Trophoblast cell (in vitro differentiated cells and primary cell): ENCODE measurements at regions not wholly inside any gene's neighbourhood (a gene's known extent, or its start where the extent isn't known, plus 50 kb on each side); places are given as distances from the start of the nearest gene placed in this dataset.
"Not testable (repeated sequence)": the region's sequence is repeated elsewhere in the genome, so short reads cannot be mapped to it uniquely, and the experiment has no call there.

ENCODE experiments used
- DNase-seq, 2 donors: peaks; one replicate each; pipeline ENCODE4 v3.0.0-alpha.2; 2016
- H2AFZ ChIP-seq: 2 replicates; pipeline ENCODE4 v1.6.1; 2013; ENCODE audit warnings: low read length, moderate library complexity, mild to moderate bottlenecking; ENCODE audit not compliant: insufficient read depth, poor library complexity
- H2AK5ac ChIP-seq: 2 replicates; pipeline ENCODE4 v1.6.1; 2013; ENCODE audit warnings: mild to moderate bottlenecking, low read length
- H2BK120ac ChIP-seq: 2 replicates; pipeline ENCODE4 v1.6.1; 2013; ENCODE audit warnings: low read length, mild to moderate bottlenecking, moderate library complexity; ENCODE audit not compliant: insufficient read depth, poor library complexity
- H2BK12ac ChIP-seq: 2 replicates; pipeline ENCODE4 v1.6.1; 2013; ENCODE audit warnings: mild to moderate bottlenecking, low read length, moderate library complexity
- H2BK5ac ChIP-seq: 2 replicates; pipeline ENCODE4 v1.6.1; 2013; ENCODE audit warnings: low read length, low read depth, moderate library complexity, mild to moderate bottlenecking; ENCODE audit not compliant: poor library complexity
- H3K14ac ChIP-seq: 2 replicates; pipeline ENCODE4 v1.6.1; 2013; ENCODE audit warnings: mild to moderate bottlenecking, low read length
- H3K18ac ChIP-seq: 2 replicates; pipeline ENCODE4 v1.6.1; 2013; ENCODE audit warnings: mild to moderate bottlenecking, low read length
- H3K23ac ChIP-seq: 2 replicates; pipeline ENCODE4 v1.6.1; 2013; ENCODE audit warnings: low read length
- H3K27ac ChIP-seq: 2 replicates; pipeline ENCODE4 v1.5.1; 2013; ENCODE audit warnings: low read depth, mild to moderate bottlenecking, inconsistent platforms, low read length, moderate library complexity
- H3K27me3 ChIP-seq: 2 replicates; pipeline ENCODE4 v1.6.1; 2013; ENCODE audit warnings: inconsistent platforms, mild to moderate bottlenecking, low read length, moderate library complexity; ENCODE audit not compliant: insufficient read depth
- H3K36me3 ChIP-seq, 2 experiments: 1 replicate in 1 of 2; 2 replicates in 1 of 2; pipeline ENCODE4 v1.6.1; 2013; ENCODE audit warnings: low read length in 2 of 2, mild to moderate bottlenecking in 2 of 2, moderate library complexity in 1 of 2; ENCODE audit not compliant: insufficient read depth in 2 of 2, control insufficient read depth in 1 of 2
- H3K4ac ChIP-seq: 2 replicates; pipeline ENCODE4 v1.6.1; 2013; ENCODE audit warnings: low read depth, mild to moderate bottlenecking, low read length, moderate library complexity
- H3K4me1 ChIP-seq, 2 experiments: 1 replicate in 1 of 2; 2 replicates in 1 of 2; pipeline ENCODE4 v1.6.1; 2013; ENCODE audit warnings: low read length in 2 of 2, mild to moderate bottlenecking in 2 of 2, moderate library complexity in 1 of 2; ENCODE audit not compliant: insufficient read depth in 2 of 2, control insufficient read depth in 1 of 2
- H3K4me2 ChIP-seq: 2 replicates; pipeline ENCODE4 v1.6.1; 2013; ENCODE audit warnings: inconsistent platforms, mild to moderate bottlenecking, low read length, moderate library complexity
- H3K4me3 ChIP-seq: 2 replicates; pipeline ENCODE4 v1.5.1; 2013; ENCODE audit warnings: mild to moderate bottlenecking, low read depth, low read length, inconsistent platforms
- H3K79me1 ChIP-seq: one replicate; pipeline ENCODE4 v1.6.1; 2013; ENCODE audit warnings: low read length
- H3K79me2 ChIP-seq: 2 replicates; pipeline ENCODE4 v1.6.1; 2013; ENCODE audit warnings: low read length, mild to moderate bottlenecking; ENCODE audit not compliant: control insufficient read depth, insufficient read depth, poor library complexity
- H3K9ac ChIP-seq: 2 replicates; pipeline ENCODE4 v1.6.1; 2013; ENCODE audit warnings: mild to moderate bottlenecking, low read length
- H3K9me3 ChIP-seq: 2 replicates; pipeline ENCODE4 v1.6.1; 2013; ENCODE audit warnings: low read depth, mild to moderate bottlenecking, control low read depth, inconsistent platforms, low read length; ENCODE audit not compliant: insufficient read depth
- H4K12ac ChIP-seq: 2 replicates; pipeline ENCODE4 v1.6.1; 2013; ENCODE audit warnings: low read depth, mild to moderate bottlenecking, low read length, moderate library complexity
- H4K8ac ChIP-seq: 2 replicates; pipeline ENCODE4 v1.6.1; 2013; ENCODE audit warnings: low read depth, mild to moderate bottlenecking, low read length, moderate library complexity
- H4K91ac ChIP-seq: one replicate; pipeline ENCODE4 v1.6.1; 2013; ENCODE audit warnings: low read depth, mild to moderate bottlenecking, low read length, moderate library complexity
- WGBS: extraction: QIAGEN DNeasy Blood & Tissue Kit; methylation state at CpG from one replicate; pipeline ENCODE4 v1.1.7; 2013; ENCODE audit warnings: missing lambda C conversion rate; ENCODE audit not compliant: insufficient read length, insufficient coverage; ENCODE audit errors: extremely low coverage; 5-methylcytosine and 5-hydroxymethylcytosine counted together

DNA sequence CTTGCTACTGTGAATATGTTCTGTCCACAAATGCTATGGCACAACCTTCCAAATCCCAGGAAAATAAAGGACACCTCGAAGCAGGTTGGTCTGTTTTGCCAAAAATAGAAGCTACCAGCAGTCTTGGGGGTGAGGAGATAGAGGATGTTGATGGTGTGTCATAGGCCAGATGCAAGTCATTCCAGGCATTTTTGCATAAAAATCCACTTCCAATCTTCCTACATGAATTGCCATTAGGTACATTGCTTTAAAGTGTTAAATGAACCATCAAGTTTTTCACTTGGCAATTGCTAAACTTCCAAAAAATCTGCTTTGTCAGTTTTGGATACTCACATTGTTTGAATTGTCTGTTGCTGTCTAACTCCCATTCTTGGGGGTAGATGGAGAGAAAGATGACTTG lies 295.4 kb downstream of the MYCN start:
- no peak overlapping the region for H3K4me2 ChIP-seq
- H4K91ac ChIP-seq = peak overlapping the region; percentile 57
- H3K79me2 ChIP-seq = no peaks in the 10 kb centered on the region
- H2BK12ac ChIP-seq = no peak overlapping the region
- no peak overlapping the region for H3K23ac ChIP-seq
- no peak overlapping the region for H3K4ac ChIP-seq
- no peak overlapping the region for H2AFZ ChIP-seq
- no peak overlapping the region for H3K27ac ChIP-seq
- peak in 1 of 2 donors; percentile 42 for DNase-seq
- no peak overlapping the region for H3K9ac ChIP-seq
- peaks cover 9 to 12% of the 10 kb centered on the region in 2 experiments for H3K4me1 ChIP-seq
- no peak overlapping the region for H4K8ac ChIP-seq
- no peaks in the 10 kb centered on the region for H3K36me3 ChIP-seq
- no peaks in the 10 kb centered on the region for H3K9me3 ChIP-seq
- no peaks in the 10 kb centered on the region for H3K27me3 ChIP-seq
- no peak overlapping the region for H4K12ac ChIP-seq
- no peaks in the 10 kb centered on the region for H3K79me1 ChIP-seq
- WGBS = no CpG with 5 or more reads among the region's 1 CpG
- H3K14ac ChIP-seq = no peak overlapping the region
- H2BK5ac ChIP-seq = no peak overlapping the region
- no peak overlapping the region for H3K18ac ChIP-seq
- no peak overlapping the region for H2AK5ac ChIP-seq
- H2BK120ac ChIP-seq = no peak overlapping the region
- H3K4me3 ChIP-seq = no peak overlapping the region

DNA sequence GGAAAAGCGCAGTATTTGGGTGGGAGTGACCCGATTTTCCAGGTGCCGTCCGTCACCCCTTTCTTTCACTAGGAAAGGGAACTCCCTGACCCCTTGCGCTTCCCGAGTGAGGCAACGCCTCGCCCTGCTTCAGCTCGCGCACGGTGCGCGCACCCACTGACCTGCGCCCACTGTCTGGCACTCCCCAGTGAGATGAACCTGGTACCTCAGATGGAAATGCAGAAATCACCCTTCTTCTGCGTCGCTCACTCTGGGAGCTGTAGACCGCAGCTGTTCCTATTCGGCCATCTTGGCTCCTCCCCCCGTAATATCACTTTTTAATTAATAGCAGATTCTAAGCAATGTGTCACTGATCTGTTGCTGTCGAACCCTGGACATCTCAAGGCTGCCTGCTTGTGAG lies 294.9 kb downstream of the MYCN start:
- not testable (repeated sequence) for H2BK5ac ChIP-seq, DNase-seq, H2AK5ac ChIP-seq, H3K79me2 ChIP-seq, H3K4ac ChIP-seq, H3K14ac ChIP-seq, H4K12ac ChIP-seq, H3K79me1 ChIP-seq, H3K27me3 ChIP-seq, H3K4me1 ChIP-seq, H3K23ac ChIP-seq, H3K36me3 ChIP-seq, H4K8ac ChIP-seq, H2BK120ac ChIP-seq, H2AFZ ChIP-seq, H3K27ac ChIP-seq, H3K9me3 ChIP-seq, H3K9ac ChIP-seq, H3K4me3 ChIP-seq, H3K4me2 ChIP-seq, H3K18ac ChIP-seq
- H4K91ac ChIP-seq = peak overlapping the region; percentile 57
- peak overlapping the region; percentile 20 for H2BK12ac ChIP-seq
- WGBS = no CpG with 5 or more reads among the region's 20 CpGs

DNA sequence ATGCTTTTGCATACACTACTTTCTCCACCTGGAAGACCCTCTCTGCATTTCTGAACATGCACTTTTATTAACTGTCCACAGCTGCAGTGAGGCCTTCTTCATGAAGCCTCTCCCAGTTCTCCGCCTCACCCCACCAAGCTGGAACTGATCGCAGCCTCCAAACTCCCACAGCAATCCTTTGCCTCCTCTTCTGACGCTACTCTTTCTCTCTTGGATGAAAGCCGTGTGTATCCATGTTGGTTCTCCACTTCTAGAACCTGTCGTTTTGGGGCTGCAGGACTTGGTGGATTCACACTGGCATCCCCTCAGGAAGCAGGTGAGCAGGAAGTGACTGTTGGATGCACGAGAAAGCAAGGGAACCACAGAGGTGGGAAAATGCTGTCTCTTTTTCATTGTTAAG lies 288.6 kb downstream of the MYCN start:
- Histone ChIP-seq H3K4me1 (peaks cover 3 to 5% of the 10 kb centered on the region in 2 experiments), H3K9ac (no peak overlapping the region), H2AFZ (no peak overlapping the region), H3K4ac (no peak overlapping the region), H3K27me3 (no peaks in the 10 kb centered on the region), H4K8ac (no peak overlapping the region), H4K12ac (no peak overlapping the region), H2BK5ac (no peak overlapping the region), H2AK5ac (no peak overlapping the region), H2BK120ac (no peak overlapping the region), H3K36me3 (no peaks in the 10 kb centered on the region), H2BK12ac (no peak overlapping the region), H3K27ac (no peak overlapping the region), H3K79me2 (no peaks in the 10 kb centered on the region), H3K4me2 (no peak overlapping the region), H3K79me1 (no peaks in the 10 kb centered on the region), H3K23ac (no peak overlapping the region), H3K9me3 (no peaks in the 10 kb centered on the region), H3K18ac (no peak overlapping the region), H4K91ac (no peak overlapping the region), H3K14ac (no peak overlapping the region), H3K4me3 (no peak overlapping the region)
- no CpG with 5 or more reads among the region's 6 CpGs for WGBS
- DNase-seq = no peak

DNA sequence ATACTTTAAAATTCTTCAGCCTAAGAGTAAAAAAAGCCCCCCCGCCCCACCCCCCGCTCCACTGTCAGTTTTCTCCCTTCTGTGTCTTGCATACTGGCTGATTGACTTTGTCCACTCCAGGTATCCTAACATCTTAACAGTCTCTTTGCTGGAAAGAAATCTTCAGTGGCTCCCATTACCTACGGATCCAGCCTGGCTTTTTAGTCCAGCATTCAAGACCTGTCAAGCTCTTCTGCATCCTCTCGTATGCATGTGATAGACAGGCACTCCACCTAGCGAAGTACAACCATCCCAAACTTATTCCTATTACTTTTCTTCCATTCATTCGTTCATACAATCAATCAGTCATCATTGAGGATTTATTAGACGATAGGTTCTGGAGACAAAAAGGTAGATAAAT lies 288.1 kb downstream of the MYCN start:
- no peaks in the 10 kb centered on the region for H3K79me2 ChIP-seq

More for the DNA sequence above, 288.1 kb downstream of the MYCN start:
- no peak overlapping the region for H3K4me3 ChIP-seq
- H2AK5ac ChIP-seq = no peak overlapping the region
- no peak overlapping the region for H3K27ac ChIP-seq
- H2AFZ ChIP-seq = no peak overlapping the region
- H3K9me3 ChIP-seq = no peaks in the 10 kb centered on the region
- H3K36me3 ChIP-seq = no peaks in the 10 kb centered on the region
- no peak overlapping the region for H3K4me2 ChIP-seq
- H3K4me1 ChIP-seq = peaks cover 8 to 10% of the 10 kb centered on the region in 2 experiments
- no peak overlapping the region for H2BK12ac ChIP-seq
- H4K12ac ChIP-seq = no peak overlapping the region
- H3K79me1 ChIP-seq = no peaks in the 10 kb centered on the region
- no peak overlapping the region for H3K9ac ChIP-seq
- no peaks in the 10 kb centered on the region for H3K27me3 ChIP-seq
- no peak overlapping the region for H4K8ac ChIP-seq
- H2BK5ac ChIP-seq = no peak overlapping the region
- H3K18ac ChIP-seq = no peak overlapping the region
- no peak overlapping the region for H3K4ac ChIP-seq
- H3K14ac ChIP-seq = no peak overlapping the region
- H3K23ac ChIP-seq = no peak overlapping the region
- DNase-seq = no peak
- H2BK120ac ChIP-seq = no peak overlapping the region
- H4K91ac ChIP-seq = no peak overlapping the region
- WGBS = 100% methylated on average over 1 of the region's 7 CpGs
